H1 (cell line): ENCODE measurements at regions not wholly inside any gene's neighbourhood (a gene's known extent, or its start where the extent isn't known, plus 50 kb on each side); places are given as distances from the start of the nearest gene placed in this dataset.
A peak's percentile ranks its signal among the peaks of the same experiment; 100 is the strongest.

ENCODE experiments used
- CTCF ChIA-PET: fragments of 300-600 bp; sonication (Branson Sonifier 250); formaldehyde crosslinking; loops from one replicate; lab custom pipeline; 2021; ENCODE audit not compliant: partially characterized antibody; lab: Charles Lee
- POLR2A ChIA-PET: fragments of 300-600 bp; sonication (Branson Sonifier 250); formaldehyde crosslinking; loops from one replicate; lab custom pipeline; 2021; ENCODE audit warnings: inconsistent platforms; ENCODE audit not compliant: partially characterized antibody; lab: Charles Lee
- DNase-seq, 2 experiments: peaks; one replicate each; pipeline versions ENCODE4 v3.0.0 to v3.0.0-alpha.2; 2010 to 2022; ENCODE audit warnings: low spot score in 2 of 2, low read depth in 1 of 2, mixed read lengths in 1 of 2
- FAIRE-seq: peaks from 2 replicates; lab custom pipeline; 2011; peaks lifted over from hg19 to GRCh38; lab: Jason Lieb, UNC
- H2AFZ ChIP-seq: 2 replicates; pipeline ENCODE4 v1.8.1; 2012; ENCODE audit warnings: low read length, inconsistent platforms
- H2AK5ac ChIP-seq: 2 replicates; pipeline ENCODE4 v1.6.1; 2013; ENCODE audit warnings: low read depth, low read length
- H2BK120ac ChIP-seq: replicated peaks from 2 replicates; pipeline ENCODE3; 2013; ENCODE audit warnings: low read depth, low read length, inconsistent platforms
- H2BK12ac ChIP-seq: 2 replicates; pipeline ENCODE4 v1.6.1; 2013; ENCODE audit warnings: low read depth, low read length
- H2BK15ac ChIP-seq: 2 replicates; pipeline ENCODE4 v1.6.1; 2013; ENCODE audit warnings: low read length
- H2BK20ac ChIP-seq: 2 replicates; pipeline ENCODE4 v1.6.1; 2013; ENCODE audit warnings: low read length
- H2BK5ac ChIP-seq: 2 replicates; pipeline ENCODE4 v1.6.1; 2013; ENCODE audit warnings: low read depth, low read length
- H3K14ac ChIP-seq: 2 replicates; pipeline ENCODE4 v1.6.1; 2013; ENCODE audit warnings: inconsistent platforms; ENCODE audit not compliant: insufficient read length
- H3K18ac ChIP-seq: 2 replicates; pipeline ENCODE4 v1.6.1; 2013; ENCODE audit warnings: low read length; ENCODE audit errors: extremely low read depth
- H3K23ac ChIP-seq: 2 replicates; pipeline ENCODE4 v1.6.1; 2013; ENCODE audit warnings: inconsistent platforms; ENCODE audit not compliant: insufficient read length
- H3K23me2 ChIP-seq: 2 replicates; pipeline ENCODE4 v1.6.1; 2013; ENCODE audit warnings: low read depth, low read length
- H3K27ac ChIP-seq: 2 replicates; pipeline ENCODE4 v1.6.1; 2011; ENCODE audit warnings: low read depth, low read length, inconsistent platforms
- H3K27me3 ChIP-seq, 4 experiments: replicated peaks in 1 of 4; 1 replicate in 1 of 4; 2 replicates in 3 of 4; pipeline versions ENCODE4 v1.6.1 to v1.8.1; 2011 to 2013; ENCODE audit warnings: low read length in 3 of 4, mild to moderate bottlenecking in 3 of 4, inconsistent platforms in 2 of 4, mixed read lengths in 2 of 4, moderate library complexity in 1 of 4; ENCODE audit not compliant: control insufficient read depth in 3 of 4, insufficient read depth in 3 of 4; ENCODE audit errors: extremely low read depth in 1 of 4
- H3K36me3 ChIP-seq, 4 experiments: 2 replicates each; pipeline versions ENCODE4 v1.6.1 to v1.8.1; 2011 to 2013; ENCODE audit warnings: mild to moderate bottlenecking in 4 of 4, low read length in 3 of 4, moderate library complexity in 2 of 4, control low read depth in 1 of 4, inconsistent platforms in 1 of 4; ENCODE audit not compliant: insufficient read depth in 4 of 4, control insufficient read depth in 2 of 4
- H3K4ac ChIP-seq: replicated peaks from 2 replicates; pipeline ENCODE3; 2013; ENCODE audit warnings: low read length, low read depth, mixed read lengths, inconsistent platforms; ENCODE audit not compliant: insufficient read length
- H3K4me1 ChIP-seq, 4 experiments: replicated peaks in 1 of 4; 1 replicate in 1 of 4; 2 replicates in 3 of 4; pipeline versions ENCODE4 v1.6.1 to v1.8.1; 2011 to 2013; ENCODE audit warnings: low read length in 3 of 4, inconsistent platforms in 2 of 4, mixed read lengths in 1 of 4; ENCODE audit not compliant: insufficient read depth in 4 of 4, control insufficient read depth in 3 of 4
- H3K4me2 ChIP-seq, 2 experiments: 2 replicates each; pipeline versions ENCODE4 v1.6.1 to v1.8.1; 2011 to 2013; ENCODE audit warnings: low read depth in 2 of 2, low read length in 2 of 2, control low read depth in 1 of 2, inconsistent platforms in 1 of 2, mild to moderate bottlenecking in 1 of 2; ENCODE audit not compliant: insufficient read depth in 1 of 2
- H3K4me3 ChIP-seq, 4 experiments: fragments of 200-600, 300-600 bp in 1 of 4; sonication (generic), shearing (Covaris generic), sonication (Bioruptor Twin) in 1 of 4; 2 replicates each; pipeline versions ENCODE4 v1.5.1 to v1.8.1; 2011 to 2016; ENCODE audit warnings: low read length in 4 of 4, low read depth in 3 of 4, control low read depth in 2 of 4, inconsistent platforms in 2 of 4, mild to moderate bottlenecking in 2 of 4, mixed read lengths in 1 of 4, moderate library complexity in 1 of 4; ENCODE audit not compliant: insufficient read depth in 2 of 4; ENCODE audit errors: extremely low read depth in 1 of 4
- H3K56ac ChIP-seq: replicated peaks from 2 replicates; pipeline ENCODE3; 2013; ENCODE audit warnings: low read depth, mild to moderate bottlenecking, mixed read lengths, low read length, inconsistent platforms; ENCODE audit not compliant: insufficient read length
- H3K79me1 ChIP-seq: 2 replicates; pipeline ENCODE4 v1.6.1; 2013; ENCODE audit warnings: low read depth, low read length, control low read depth
- H3K79me2 ChIP-seq, 2 experiments: 2 replicates each; pipeline versions ENCODE4 v1.6.1 to v1.8.1; 2012 to 2013; ENCODE audit warnings: low read length in 2 of 2, mild to moderate bottlenecking in 2 of 2, inconsistent platforms in 1 of 2; ENCODE audit not compliant: insufficient read depth in 2 of 2, control insufficient read depth in 1 of 2
- H3K9ac ChIP-seq, 4 experiments: replicated peaks in 1 of 4; 1 replicate in 1 of 4; 2 replicates in 3 of 4; pipeline versions ENCODE4 v1.6.1 to v1.8.1; 2011 to 2013; ENCODE audit warnings: low read depth in 3 of 4, low read length in 3 of 4, control low read depth in 2 of 4, mild to moderate bottlenecking in 2 of 4, moderate library complexity in 2 of 4, inconsistent platforms in 1 of 4; ENCODE audit errors: extremely low read depth in 1 of 4
- H3K9me3 ChIP-seq, 2 experiments: 2 replicates each; pipeline versions ENCODE4 v1.6.1 to v1.8.1; 2012 to 2013; ENCODE audit warnings: mild to moderate bottlenecking in 2 of 2, moderate library complexity in 2 of 2, control low read depth in 1 of 2, inconsistent platforms in 1 of 2, low read depth in 1 of 2, low read length in 1 of 2, mixed read lengths in 1 of 2; ENCODE audit not compliant: insufficient read depth in 2 of 2
- H4K20me1 ChIP-seq, 2 experiments: replicated peaks in 1 of 2; 2 replicates each; pipeline versions ENCODE3 to v1.8.1; 2011 to 2013; ENCODE audit warnings: inconsistent platforms in 2 of 2, low read length in 2 of 2, mild to moderate bottlenecking in 1 of 2; ENCODE audit not compliant: insufficient read depth in 2 of 2, control insufficient read depth in 1 of 2
- H4K5ac ChIP-seq: 2 replicates; pipeline ENCODE4 v1.6.1; 2013; ENCODE audit warnings: low read length, low read depth, mixed read lengths, inconsistent platforms; ENCODE audit not compliant: insufficient read length
- H4K8ac ChIP-seq: 2 replicates; pipeline ENCODE4 v1.8.0; 2013; ENCODE audit warnings: mild to moderate bottlenecking, moderate library complexity, low read length, inconsistent platforms; ENCODE audit not compliant: insufficient read depth; ENCODE audit errors: extremely low read depth
- H4K91ac ChIP-seq: replicated peaks from 2 replicates; pipeline ENCODE3; 2013; ENCODE audit warnings: low read length, mixed read lengths, inconsistent platforms; ENCODE audit not compliant: insufficient read length
- BRCA1 ChIP-seq: IDR thresholded peaks from 2 replicates; pipeline ENCODE4 v1.6.1; 2012; ENCODE audit warnings: low read depth, low read length, improper control_type of control experiment
- CHD1 ChIP-seq: IDR thresholded peaks from 2 replicates; pipeline ENCODE4 v1.6.1; 2012; ENCODE audit warnings: low read depth, low read length, improper control_type of control experiment
- EZH2 ChIP-seq: fragments of 200-600 bp; sonication (generic); IDR thresholded peaks from 2 replicates; pipeline ENCODE4 v1.7.1; 2012; ENCODE audit warnings: low read depth, mild to moderate bottlenecking, moderate library complexity, low read length, inconsistent platforms; ENCODE audit not compliant: severe bottlenecking
- HDAC2 ChIP-seq, 2 experiments: fragments of 300-600 bp in 1 of 2; sonication (generic) in 1 of 2; IDR thresholded peaks; 2 replicates each; pipeline ENCODE4 v1.6.1; 2011 to 2012; ENCODE audit warnings: low read depth in 2 of 2, low read length in 2 of 2, mild to moderate bottlenecking in 2 of 2, moderate library complexity in 2 of 2, borderline replicate concordance in 1 of 2, inconsistent platforms in 1 of 2
- HDAC6 ChIP-seq: IDR thresholded peaks from one replicate; pipeline ENCODE4 v1.7.1; 2012; ENCODE audit warnings: low read depth, mild to moderate bottlenecking, inconsistent platforms, low read length, moderate library complexity
- RAD21 ChIP-seq, 2 experiments: IDR thresholded peaks in 1 of 2; conservative IDR thresholded peaks in 1 of 2; 2 replicates each; pipeline ENCODE4 v1.6.1; 2011; ENCODE audit warnings: low read depth in 2 of 2, low read length in 2 of 2, improper control_type of control experiment in 1 of 2, inconsistent platforms in 1 of 2, mild to moderate bottlenecking in 1 of 2, moderate library complexity in 1 of 2
- SIX5 ChIP-seq: IDR thresholded peaks from 2 replicates; pipeline ENCODE4 v1.6.1; 2011; ENCODE audit warnings: mild to moderate bottlenecking, low read depth, low read length
- SP2 ChIP-seq: IDR thresholded peaks from 2 replicates; pipeline ENCODE4 v1.6.1; 2012; ENCODE audit warnings: mild to moderate bottlenecking, low read length, inconsistent platforms
- YY1 ChIP-seq: IDR thresholded peaks from 2 replicates; pipeline ENCODE4 v1.6.1; 2011; ENCODE audit warnings: low read depth, mild to moderate bottlenecking, low read length
- WGBS, 2 experiments: shearing (Covaris generic) in 1 of 2; methylation state at CpG; one replicate each; pipeline versions ENCODE4 v1.1.6 to v1.1.7; 2013 to 2015; ENCODE audit warnings: low lambda C conversion rate in 2 of 2, mixed read lengths in 2 of 2, inconsistent platforms in 1 of 2, low coverage in 1 of 2, missing lambda C conversion rate in 1 of 2; ENCODE audit not compliant: insufficient replicate concordance in 2 of 2, insufficient coverage in 1 of 2, insufficient read length in 1 of 2; ENCODE audit errors: extremely low coverage in 1 of 2, missing lambda C conversion rate in 1 of 2; 5-methylcytosine and 5-hydroxymethylcytosine counted together
- TF ChIP-seq, protein P1 (sequence below), 3 experiments: IDR thresholded peaks; 1 replicate in 2 of 3; 2 replicates in 1 of 3; pipeline versions ENCODE4 v1.5.1 to v1.6.1; 2011; ENCODE audit warnings: low read length in 3 of 3, mild to moderate bottlenecking in 3 of 3, inconsistent platforms in 2 of 3, low read depth in 1 of 3, moderate library complexity in 1 of 3; ENCODE audit not compliant: insufficient read depth in 1 of 3; ENCODE audit errors: control extremely low read depth in 1 of 3

GRCh38 chr2:198314559-198315153 is 510.3 kb downstream of the PLCL1 start:
- Histone ChIP-seq H3K27me3 (no peaks in the 10 kb centered on the region), H3K23me2 (no peaks in the 10 kb centered on the region), H2BK15ac (no peak overlapping the region), H3K4ac (no peak overlapping the region), H4K91ac (no peak overlapping the region), H3K36me3 (no peaks in the 10 kb centered on the region), H3K79me2 (no peaks in the 10 kb centered on the region), H2AK5ac (no peak overlapping the region), H4K5ac (no peak overlapping the region), H2BK12ac (no peak overlapping the region), H2BK120ac (no peak overlapping the region), H3K56ac (no peak overlapping the region), H3K4me1 (peaks cover 0 to 3% (median 0%) of the 10 kb centered on the region in 4 experiments; a peak in 2 of 7 replicates), H4K20me1 (no peaks in the 10 kb centered on the region), H2AFZ (no peak overlapping the region), H3K18ac (no peak overlapping the region), H3K9ac (no peak overlapping the region), H2BK20ac (no peak overlapping the region), H2BK5ac (no peak overlapping the region), H3K14ac (no peak overlapping the region), H3K79me1 (no peaks in the 10 kb centered on the region), H3K23ac (no peak overlapping the region), H4K8ac (no peak overlapping the region), H3K27ac (no peak overlapping the region), H3K4me2 (no peak overlapping the region), H3K4me3 (no peak overlapping the region), H3K9me3 (no peaks in the 10 kb centered on the region)
- CTCF ChIA-PET, result interaction anchor here (0.6 to 3.9 kb wide), 28 partner anchors 7 to 1272 kb away, joined by 3 to 19 read pairs (median 4); no protein-coding TSS in a partner anchor
- 29% methylated on average over 8 of the region's 8 CpGs; no CpG with 5 or more reads in 1 of the 2 experiments for WGBS, 2 experiments
- DNase-seq (no peak), FAIRE-seq (peak; percentile 81)
- POLR2A ChIA-PET, result no interaction called here
- TF ChIP-seq HDAC2 (IDR thresholded peaks at IDR 0.05; ENCODE audit: borderline replicate concordance in 1 of 2, low read depth in 2 of 2, low read length in 2 of 2), result no peak
- TF ChIP-seq BRCA1, result no peak
- no peak for TF ChIP-seq SP2
- TF ChIP-seq YY1, result no peak
- TF ChIP-seq CHD1, result no peak
- TF ChIP-seq, protein P1, sequence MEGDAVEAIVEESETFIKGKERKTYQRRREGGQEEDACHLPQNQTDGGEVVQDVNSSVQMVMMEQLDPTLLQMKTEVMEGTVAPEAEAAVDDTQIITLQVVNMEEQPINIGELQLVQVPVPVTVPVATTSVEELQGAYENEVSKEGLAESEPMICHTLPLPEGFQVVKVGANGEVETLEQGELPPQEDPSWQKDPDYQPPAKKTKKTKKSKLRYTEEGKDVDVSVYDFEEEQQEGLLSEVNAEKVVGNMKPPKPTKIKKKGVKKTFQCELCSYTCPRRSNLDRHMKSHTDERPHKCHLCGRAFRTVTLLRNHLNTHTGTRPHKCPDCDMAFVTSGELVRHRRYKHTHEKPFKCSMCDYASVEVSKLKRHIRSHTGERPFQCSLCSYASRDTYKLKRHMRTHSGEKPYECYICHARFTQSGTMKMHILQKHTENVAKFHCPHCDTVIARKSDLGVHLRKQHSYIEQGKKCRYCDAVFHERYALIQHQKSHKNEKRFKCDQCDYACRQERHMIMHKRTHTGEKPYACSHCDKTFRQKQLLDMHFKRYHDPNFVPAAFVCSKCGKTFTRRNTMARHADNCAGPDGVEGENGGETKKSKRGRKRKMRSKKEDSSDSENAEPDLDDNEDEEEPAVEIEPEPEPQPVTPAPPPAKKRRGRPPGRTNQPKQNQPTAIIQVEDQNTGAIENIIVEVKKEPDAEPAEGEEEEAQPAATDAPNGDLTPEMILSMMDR (IDR thresholded peaks at IDR 0.05; ENCODE audit: control extremely low read depth in 1 of 3, insufficient read depth in 1 of 3, low read depth in 1 of 3, low read length in 3 of 3), result peak in 2 of 3 experiments; percentile 52 to 67; a peak in 2 of 4 replicates
- TF ChIP-seq SIX5, result no peak
- TF ChIP-seq EZH2, result no peak
- TF ChIP-seq HDAC6, result no peak
- TF ChIP-seq RAD21 (IDR thresholded peaks at IDR 0.05 in 1 of 2, conservative IDR thresholded peaks at IDR 0.05 in 1 of 2; ENCODE audit: low read depth in 2 of 2, low read length in 2 of 2), result peak; percentile 89 to 91
